ENCODE measurements at regions not wholly inside any gene's neighbourhood (a gene's known extent, or its start where the extent isn't known, plus 50 kb on each side); places are given as distances from the start of the nearest gene placed in this dataset.
"Not testable (repeated sequence)": the region's sequence is repeated elsewhere in the genome, so short reads cannot be mapped to it uniquely, and the experiment has no call there.

GRCh38 chr10:29820890-29821461 is 186.2 kb upstream of the SVIL start:
- peak in 1 of 2 donors; percentile 1 for DNase-seq

- no peak for DNase-seq
These were observed 182.2 kb upstream of the SVIL start for GRCh38 chr10:29816801-29817558.

- DNase-seq, result no peak
These were observed 180.8 kb upstream of the SVIL start for GRCh38 chr10:29815572-29815971.

- DNase-seq, result peak; percentile 3 to 59
These were observed 177.1 kb upstream of the SVIL start for GRCh38 chr10:29811751-29812427.

- DNase-seq, result no peak
These were observed 176.0 kb upstream of the SVIL start for GRCh38 chr10:29810816-29811215.

GRCh38 chr10:29810231-29810630 is 175.5 kb upstream of the SVIL start:
- not testable (repeated sequence) for DNase-seq

- no peak for DNase-seq
These were observed 174.6 kb upstream of the SVIL start for GRCh38 chr10:29809383-29809782.

- DNase-seq, result no peak
These were observed 172.5 kb upstream of the SVIL start for GRCh38 chr10:29807163-29807806.

- DNase-seq, result no peak
These were observed 171.6 kb upstream of the SVIL start for GRCh38 chr10:29806350-29806788.

GRCh38 chr10:29805134-29805723 is 170.5 kb upstream of the SVIL start:
- DNase-seq, result no peak

GRCh38 chr10:29804025-29804852 is 169.5 kb upstream of the SVIL start:
- no peak for DNase-seq

- no peak for DNase-seq
These were observed 167.4 kb upstream of the SVIL start for GRCh38 chr10:29802171-29802570.

- no peak for DNase-seq
These were observed 164.3 kb upstream of the SVIL start for GRCh38 chr10:29798921-29799690.

GRCh38 chr10:29797616-29798015 is 162.8 kb upstream of the SVIL start:
- no peak for DNase-seq

- DNase-seq, result no peak
These were observed 161.1 kb upstream of the SVIL start for GRCh38 chr10:29795850-29796249.

GRCh38 chr10:29794776-29795611 is 160.2 kb upstream of the SVIL start:
- no peak for DNase-seq

GRCh38 chr10:29791773-29792172 is 157.0 kb upstream of the SVIL start:
- DNase-seq, result no peak

GRCh38 chr10:29790207-29790606 is 155.4 kb upstream of the SVIL start:
- no peak for DNase-seq

GRCh38 chr10:29788113-29788512 is 153.3 kb upstream of the SVIL start:
- DNase-seq, result no peak

GRCh38 chr10:29785701-29786100 is 150.9 kb upstream of the SVIL start:
- no peak for DNase-seq
